ACHN (cell line): ENCODE measurements at regions not wholly inside any gene's neighbourhood (a gene's known extent, or its start where the extent isn't known, plus 50 kb on each side); places are given as distances from the start of the nearest gene placed in this dataset.

Experiments
- DNase-seq: peaks from one replicate; pipeline ENCODE4 v3.0.0-alpha.2; 2015
- in situ Hi-C: cut with HindIII; loops from 2 replicates; pipeline ENCODE4 v1.10.0; 2017; ENCODE audit warnings: low sequenced_read_pairs, low pct_ligation_motif_present, low pct_unique_long_range_greater_than_20kb

GRCh38 chr1:184210862-184211261 lies 159.3 kb downstream of the TSEN15 start:
- in situ Hi-C loops = no loop called here
- no peak for DNase-seq

- peak; percentile 74 for DNase-seq
- in situ Hi-C loops = no loop called here
Observed at GRCh38 chr1:184212649-184213314, 161.3 kb downstream of the TSEN15 start.

- DNase-seq = no peak
- in situ Hi-C loops = no loop called here
Observed at GRCh38 chr1:184214128-184214527, 162.6 kb downstream of the TSEN15 start.

GRCh38 chr1:184215274-184215925 lies 163.9 kb downstream of the TSEN15 start:
- no peak for DNase-seq
- in situ Hi-C loops = no loop called here

- no peak for DNase-seq
- in situ Hi-C loops = no loop called here
Observed at GRCh38 chr1:184218458-184219075, 167.0 kb downstream of the TSEN15 start.

- in situ Hi-C loops = no loop called here
- DNase-seq = no peak
Observed at GRCh38 chr1:184219414-184219813, 167.4 kb upstream of the C1orf21 start.

GRCh38 chr1:184219883-184220282 lies 166.9 kb upstream of the C1orf21 start:
- DNase-seq = no peak
- in situ Hi-C loops = no loop called here

GRCh38 chr1:184221087-184221486 lies 165.7 kb upstream of the C1orf21 start:
- no peak for DNase-seq
- in situ Hi-C loops = no loop called here

GRCh38 chr1:184222652-184223052 lies 164.2 kb upstream of the C1orf21 start:
- in situ Hi-C loops = no loop called here
- DNase-seq = peak; percentile 57

- in situ Hi-C loops = no loop called here
- DNase-seq = no peak
Observed at GRCh38 chr1:184223216-184223615, 163.6 kb upstream of the C1orf21 start.

- no peak for DNase-seq
- in situ Hi-C loops = no loop called here
Observed at GRCh38 chr1:184225283-184226099, 161.3 kb upstream of the C1orf21 start.

- in situ Hi-C loops = no loop called here
- no peak for DNase-seq
Observed at GRCh38 chr1:184226100-184226487, 160.7 kb upstream of the C1orf21 start.

- in situ Hi-C loops = no loop called here
Observed at GRCh38 chr1:184228558-184228957, 158.3 kb upstream of the C1orf21 start.

GRCh38 chr1:184237588-184237987 lies 149.2 kb upstream of the C1orf21 start:
- no peak for DNase-seq
- in situ Hi-C loops = no loop called here

More at GRCh38 chr1:184228558-184228957, 158.3 kb upstream of the C1orf21 start:
- DNase-seq = no peak

GRCh38 chr1:184241446-184241845 lies 145.4 kb upstream of the C1orf21 start:
- DNase-seq = no peak
- in situ Hi-C loops = no loop called here

GRCh38 chr1:184242507-184242943 lies 144.3 kb upstream of the C1orf21 start:
- DNase-seq = no peak
- in situ Hi-C loops = no loop called here

- in situ Hi-C loops = no loop called here
- DNase-seq = no peak
Observed at GRCh38 chr1:184244962-184245361, 141.9 kb upstream of the C1orf21 start.

- in situ Hi-C loops = no loop called here
- DNase-seq = no peak
Observed at GRCh38 chr1:184247671-184248070, 139.2 kb upstream of the C1orf21 start.

- in situ Hi-C loops = no loop called here
- DNase-seq = no peak
Observed at GRCh38 chr1:184253921-184254320, 132.9 kb upstream of the C1orf21 start.
